ENCODE measurements at regions not wholly inside any gene's neighbourhood (a gene's known extent, or its start where the extent isn't known, plus 50 kb on each side); places are given as distances from the start of the nearest gene placed in this dataset.

DNA sequence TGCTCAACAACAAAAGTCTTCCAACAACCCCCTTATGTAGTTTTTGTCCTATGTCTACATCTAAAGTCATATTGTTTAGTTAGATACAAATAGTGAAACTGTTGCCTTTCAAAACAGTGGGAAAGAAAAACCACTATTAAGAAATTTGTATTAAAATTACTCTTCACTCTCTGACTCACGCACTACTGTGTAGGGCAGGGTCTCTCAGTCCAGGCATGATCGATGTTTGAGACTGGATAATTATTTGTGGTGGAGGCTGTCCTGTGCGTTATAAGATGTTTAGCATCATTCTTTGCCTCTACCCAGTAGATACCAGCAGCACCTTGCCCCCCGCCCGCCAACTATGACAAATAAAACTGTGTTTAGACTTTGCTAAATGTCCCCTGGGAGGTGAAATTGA, 369.4 kb upstream of the ZEB2 start:
- H3K27ac ChIP-seq (ENCODE audit: low read depth, low read length, poor library complexity, severe bottlenecking), result no peak overlapping the region
- intact Hi-C loops (cut with micrococcal nuclease; ENCODE audit: unreplicated experiment), result no loop called here
- DNase-seq (ENCODE audit: low spot score), result no peak
- H3K27me3 ChIP-seq (replicated peaks; ENCODE audit: insufficient read depth, low read depth, low read length, poor library complexity), result no peaks in the 10 kb centered on the region
- POLR2A ChIA-PET (ENCODE audit: low non-redundant PET), result no interaction called here
- CTCF ChIA-PET, result no interaction called here
- no peak overlapping the region for H3K4me3 ChIP-seq (ENCODE audit: low read depth, low read length, poor library complexity, severe bottlenecking)
- H3K9me3 ChIP-seq (ENCODE audit: low read depth, low read length, poor library complexity, severe bottlenecking), result no peaks in the 10 kb centered on the region
- no peak for TF ChIP-seq EZH2 (IDR thresholded peaks at IDR 0.05; ENCODE audit: borderline replicate concordance, low read depth, low read length, poor library complexity, severe bottlenecking)
- BruUV-seq (replicated peaks), result no TSS peak
- H3K4me1 ChIP-seq (ENCODE audit: insufficient read depth, low read length, poor library complexity, severe bottlenecking), result peaks cover 7% of the 10 kb centered on the region
- H3K36me3 ChIP-seq (ENCODE audit: insufficient read depth, low read length, poor library complexity, severe bottlenecking), result no peaks in the 10 kb centered on the region

GRCh38 chr2:144886862-144887261, 366.9 kb upstream of the ZEB2 start:
- H3K36me3 ChIP-seq (ENCODE audit: insufficient read depth, low read length, poor library complexity, severe bottlenecking), result no peaks in the 10 kb centered on the region
- ChIA-PET POLR2A (ENCODE audit: low non-redundant PET) (no interaction called here), CTCF (no interaction called here)
- peaks cover 7% of the 10 kb centered on the region for H3K4me1 ChIP-seq (ENCODE audit: insufficient read depth, low read length, poor library complexity, severe bottlenecking)
- DNase-seq (ENCODE audit: low spot score), result no peak
- intact Hi-C loops (cut with micrococcal nuclease; ENCODE audit: unreplicated experiment), result no loop called here
- no peak for TF ChIP-seq CTCF (conservative IDR thresholded peaks at IDR 0.05; ENCODE audit: low read depth, low read length)
- no peak for TF ChIP-seq EZH2 (IDR thresholded peaks at IDR 0.05; ENCODE audit: borderline replicate concordance, low read depth, low read length, poor library complexity, severe bottlenecking)
- H3K4me3 ChIP-seq (ENCODE audit: low read depth, low read length, poor library complexity, severe bottlenecking), result no peak overlapping the region
- no peaks in the 10 kb centered on the region for H3K27me3 ChIP-seq (replicated peaks; ENCODE audit: insufficient read depth, low read depth, low read length, poor library complexity)
- H3K9me3 ChIP-seq (ENCODE audit: low read depth, low read length, poor library complexity, severe bottlenecking), result no peaks in the 10 kb centered on the region
- BruUV-seq (replicated peaks), result no TSS peak
- H3K27ac ChIP-seq (ENCODE audit: low read depth, low read length, poor library complexity, severe bottlenecking), result no peak overlapping the region

DNA sequence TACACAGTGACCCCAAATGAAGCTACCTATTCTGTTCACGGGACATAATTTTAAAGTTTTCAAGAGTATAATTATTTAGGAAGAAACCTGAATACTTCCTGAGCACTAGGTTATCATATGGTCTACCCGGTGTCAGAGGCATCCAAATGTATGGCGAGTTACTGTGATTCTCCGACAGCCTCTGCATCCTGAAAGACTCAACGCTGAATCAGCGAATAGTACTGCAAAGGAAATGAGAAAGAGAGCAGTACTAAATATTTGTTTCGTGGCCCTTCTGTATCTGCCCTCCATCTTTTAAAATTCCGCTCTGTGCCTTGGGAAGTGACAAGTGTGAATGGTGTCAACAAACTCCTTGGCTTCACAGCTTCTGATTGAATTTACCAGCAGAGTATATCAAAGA, 358.0 kb upstream of the ZEB2 start:
- no TSS peak for BruUV-seq (replicated peaks)
- DNase-seq (ENCODE audit: low spot score), result no peak
- peaks cover 20% of the 10 kb centered on the region for H3K4me1 ChIP-seq (ENCODE audit: insufficient read depth, low read length, poor library complexity, severe bottlenecking)
- no peaks in the 10 kb centered on the region for H3K27me3 ChIP-seq (replicated peaks; ENCODE audit: insufficient read depth, low read depth, low read length, poor library complexity)
- no peaks in the 10 kb centered on the region for H3K36me3 ChIP-seq (ENCODE audit: insufficient read depth, low read length, poor library complexity, severe bottlenecking)
- ChIA-PET CTCF (no interaction called here), POLR2A (ENCODE audit: low non-redundant PET) (no interaction called here)
- H3K4me3 ChIP-seq (ENCODE audit: low read depth, low read length, poor library complexity, severe bottlenecking), result no peak overlapping the region
- no peak for TF ChIP-seq EZH2 (IDR thresholded peaks at IDR 0.05; ENCODE audit: borderline replicate concordance, low read depth, low read length, poor library complexity, severe bottlenecking)
- TF ChIP-seq CTCF (conservative IDR thresholded peaks at IDR 0.05; ENCODE audit: low read depth, low read length), result no peak
- no peak overlapping the region for H3K27ac ChIP-seq (ENCODE audit: low read depth, low read length, poor library complexity, severe bottlenecking)
- intact Hi-C loops (cut with micrococcal nuclease; ENCODE audit: unreplicated experiment), result no loop called here
- no peaks in the 10 kb centered on the region for H3K9me3 ChIP-seq (ENCODE audit: low read depth, low read length, poor library complexity, severe bottlenecking)

DNA sequence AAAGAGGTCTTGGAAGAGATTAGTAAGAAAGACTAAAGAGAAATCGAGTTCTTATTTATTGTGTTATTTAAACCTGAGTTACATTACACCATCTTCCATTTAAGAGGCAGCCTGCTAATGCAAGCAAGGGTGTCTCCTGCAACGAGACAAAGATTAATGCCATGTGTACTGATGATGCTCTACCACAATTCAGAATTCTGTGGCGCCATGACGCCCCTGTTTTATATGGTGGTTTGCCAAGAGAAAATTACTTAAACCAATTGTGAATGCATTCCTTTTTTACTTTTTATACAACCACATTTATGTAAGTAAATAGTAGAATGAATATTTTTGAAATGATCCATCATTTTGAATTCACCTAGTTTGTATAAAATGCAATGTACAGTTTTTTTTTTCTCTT, 356.1 kb upstream of the ZEB2 start:
- no TSS peak for BruUV-seq (replicated peaks)
- H3K4me3 ChIP-seq (ENCODE audit: low read depth, low read length, poor library complexity, severe bottlenecking), result no peak overlapping the region
- no peak for TF ChIP-seq EZH2 (IDR thresholded peaks at IDR 0.05; ENCODE audit: borderline replicate concordance, low read depth, low read length, poor library complexity, severe bottlenecking)
- no peak for TF ChIP-seq CTCF (conservative IDR thresholded peaks at IDR 0.05; ENCODE audit: low read depth, low read length)
- ChIA-PET CTCF (no interaction called here), POLR2A (ENCODE audit: low non-redundant PET) (no interaction called here)
- H3K4me1 ChIP-seq (ENCODE audit: insufficient read depth, low read length, poor library complexity, severe bottlenecking), result peaks cover 20% of the 10 kb centered on the region
- H3K36me3 ChIP-seq (ENCODE audit: insufficient read depth, low read length, poor library complexity, severe bottlenecking), result no peaks in the 10 kb centered on the region
- DNase-seq (ENCODE audit: low spot score), result no peak
- H3K27ac ChIP-seq (ENCODE audit: low read depth, low read length, poor library complexity, severe bottlenecking), result no peak overlapping the region
- no peaks in the 10 kb centered on the region for H3K27me3 ChIP-seq (replicated peaks; ENCODE audit: insufficient read depth, low read depth, low read length, poor library complexity)
- no peaks in the 10 kb centered on the region for H3K9me3 ChIP-seq (ENCODE audit: low read depth, low read length, poor library complexity, severe bottlenecking)
- intact Hi-C loops (cut with micrococcal nuclease; ENCODE audit: unreplicated experiment), result no loop called here
